Endothelial cell of umbilical vein (primary cell): ENCODE measurements at regions not wholly inside any gene's neighbourhood (a gene's known extent, or its start where the extent isn't known, plus 50 kb on each side); places are given as distances from the start of the nearest gene placed in this dataset.

Experiments
- BruUV-seq: library from RNA; stranded (reverse); fragments of 400-500 nt; replicated peaks from 2 replicates; lab custom pipeline; 2021; lab: Mats Ljungman, UMichigan
- CTCF ChIA-PET: fragments of 300-600, 350-600 bp; sonication (Branson Sonifier 250); formaldehyde crosslinking; loops from one replicate; lab custom pipeline; 2021; ENCODE audit warnings: antibody characterized with exemption, inconsistent platforms; lab: Charles Lee
- POLR2A ChIA-PET: fragments of 300-600, 350-600 bp; sonication (Branson Sonifier 250); formaldehyde crosslinking; loops from one replicate; lab custom pipeline; 2021; ENCODE audit warnings: antibody characterized with exemption, inconsistent platforms; lab: Charles Lee
- DNase-seq: peaks from one replicate; pipeline ENCODE4 v3.0.0-alpha.2; 2011; ENCODE audit warnings: low read depth, low spot score
- FAIRE-seq: peaks from 2 replicates; lab custom pipeline; 2011; peaks lifted over from hg19 to GRCh38; lab: Jason Lieb, UNC
- H2AFZ ChIP-seq: 2 replicates; pipeline ENCODE4 v1.6.0; 2012; ENCODE audit warnings: low read depth, low read length, control low read depth, inconsistent platforms
- H3K27ac ChIP-seq: 2 replicates; pipeline ENCODE4 v1.5.1; 2011; ENCODE audit warnings: low read depth, mild to moderate bottlenecking, control low read depth, low read length, moderate library complexity; ENCODE audit not compliant: insufficient read depth
- H3K27me3 ChIP-seq, 2 experiments: 2 replicates each; pipeline versions ENCODE4 v1.6.0 to v1.6.1; 2011; ENCODE audit warnings: low read length in 2 of 2, mixed read lengths in 1 of 2; ENCODE audit not compliant: control insufficient read depth in 2 of 2, insufficient read depth in 2 of 2
- H3K36me3 ChIP-seq, 2 experiments: 2 replicates in 1 of 2; 3 replicates in 1 of 2; pipeline ENCODE4 v1.5.1; 2011; ENCODE audit warnings: low read length in 2 of 2, mild to moderate bottlenecking in 1 of 2, moderate library complexity in 1 of 2; ENCODE audit not compliant: control insufficient read depth in 2 of 2, insufficient read depth in 2 of 2; ENCODE audit errors: extremely low read depth in 1 of 2
- H3K4me1 ChIP-seq: 3 replicates; pipeline ENCODE4 v1.5.1; 2011; ENCODE audit warnings: mild to moderate bottlenecking, low read length; ENCODE audit not compliant: control insufficient read depth, insufficient read depth; ENCODE audit errors: extremely low read depth
- H3K4me2 ChIP-seq: 2 replicates; pipeline ENCODE4 v1.6.1; 2011; ENCODE audit warnings: low read length, control low read depth, mixed read lengths; ENCODE audit not compliant: insufficient read depth
- H3K4me3 ChIP-seq, 3 experiments: fragments of 200-600 bp in 1 of 3; sonication (generic), shearing (Covaris generic) in 1 of 3; replicated peaks in 1 of 3; 2 replicates each; pipeline ENCODE4 v1.5.1; 2011 to 2016; ENCODE audit warnings: control low read depth in 3 of 3, low read length in 3 of 3, mild to moderate bottlenecking in 2 of 3, inconsistent platforms in 1 of 3, low read depth in 1 of 3, moderate library complexity in 1 of 3; ENCODE audit not compliant: insufficient read depth in 1 of 3
- H3K79me2 ChIP-seq: 2 replicates; pipeline ENCODE4 v1.6.0; 2012; ENCODE audit warnings: low read length, inconsistent platforms; ENCODE audit not compliant: control insufficient read depth, insufficient read depth
- H3K9ac ChIP-seq: replicated peaks from 2 replicates; pipeline ENCODE3; 2011; ENCODE audit warnings: low read length, control low read depth; ENCODE audit not compliant: insufficient read depth; ENCODE audit errors: extremely low read depth
- H3K9me1 ChIP-seq: replicated peaks from 3 replicates; pipeline ENCODE4 v1.6.0; 2011; ENCODE audit warnings: mild to moderate bottlenecking, low read length; ENCODE audit not compliant: control insufficient read depth, insufficient read depth; ENCODE audit errors: extremely low read depth
- H3K9me3 ChIP-seq: replicated peaks from 2 replicates; pipeline ENCODE4 v1.5.1; 2012; ENCODE audit warnings: low read length, inconsistent platforms; ENCODE audit not compliant: control insufficient read depth, insufficient read depth
- H4K20me1 ChIP-seq: replicated peaks from 2 replicates; pipeline ENCODE3; 2011; ENCODE audit warnings: mild to moderate bottlenecking, low read length; ENCODE audit not compliant: control insufficient read depth, insufficient read depth; ENCODE audit errors: extremely low read depth
- EZH2 ChIP-seq: IDR thresholded peaks from 2 replicates; pipeline ENCODE4 v1.6.1; 2012; ENCODE audit warnings: borderline replicate concordance, low read depth, mild to moderate bottlenecking, moderate library complexity, low read length, inconsistent platforms; ENCODE audit not compliant: severe bottlenecking
- FOS ChIP-seq: IDR thresholded peaks from 2 replicates; pipeline ENCODE4 v1.6.1; 2011; ENCODE audit warnings: mild to moderate bottlenecking, low read length, moderate library complexity, borderline replicate concordance; ENCODE audit not compliant: insufficient read depth
- GATA2 ChIP-seq: IDR thresholded peaks from 2 replicates; pipeline ENCODE4 v1.7.0; 2011; ENCODE audit warnings: low read depth, mild to moderate bottlenecking, moderate library complexity, mixed read lengths, low read length; ENCODE audit not compliant: insufficient read length, insufficient read depth
- JUN ChIP-seq: IDR thresholded peaks from 2 replicates; pipeline ENCODE4 v1.6.1; 2011; ENCODE audit warnings: borderline replicate concordance, low read depth; ENCODE audit not compliant: insufficient read length, insufficient read depth
- MAX ChIP-seq: IDR thresholded peaks from 2 replicates; pipeline ENCODE4 v1.6.1; 2011; ENCODE audit not compliant: insufficient read depth, insufficient read length
- POLR2A ChIP-seq: IDR thresholded peaks from 2 replicates; pipeline ENCODE4 v1.6.1; 2012; ENCODE audit warnings: low read depth, mild to moderate bottlenecking, control low read depth, low read length
- POLR2AphosphoS5 ChIP-seq: IDR thresholded peaks from 2 replicates; pipeline ENCODE4 v1.6.1; 2012; ENCODE audit warnings: low read depth, mild to moderate bottlenecking, control low read depth, low read length, moderate library complexity; ENCODE audit not compliant: insufficient read depth
- dilution Hi-C: fragments of 300-500 bp; cut with MboI; formaldehyde crosslinking; loops from one replicate; pipeline ENCODE4 v1.15.0; 2019; ENCODE audit warnings: low sequenced_read_pairs; ENCODE audit not compliant: extremely low pct_ligation_motif_present
- intact Hi-C: fragments of 100-400 bp; cut with micrococcal nuclease; formaldehyde crosslinking; loops from one replicate; pipeline ENCODE4 v1.10.0; 2022
- TF ChIP-seq, protein P1 (sequence below), 2 donors: IDR thresholded peaks; 1 replicate in 1 of 2; 2 replicates in 1 of 2; pipeline ENCODE4 v1.5.1; 2011; ENCODE audit warnings: low read length in 2 of 2, mild to moderate bottlenecking in 2 of 2, moderate library complexity in 2 of 2, control low read depth in 1 of 2, inconsistent platforms in 1 of 2, low read depth in 1 of 2; ENCODE audit not compliant: insufficient read depth in 1 of 2; ENCODE audit errors: extremely low read depth in 1 of 2

GRCh38 chr4:136241221-136241986 is 1290.9 kb downstream of the PCDH18 start:
- CTCF ChIA-PET, result interaction anchor here (1.3 to 1.8 kb wide), 3 partner anchors 9 to 20 kb away, joined by 3 to 5 read pairs (median 4); no protein-coding TSS in a partner anchor
- POLR2A ChIA-PET, result no interaction called here
- Histone ChIP-seq H3K4me2 (no peak overlapping the region), H4K20me1 (no peaks in the 10 kb centered on the region), H3K27me3 (no peaks in the 10 kb centered on the region), H2AFZ (no peak overlapping the region), H3K36me3 (no peaks in the 10 kb centered on the region), H3K79me2 (no peaks in the 10 kb centered on the region), H3K9me3 (no peaks in the 10 kb centered on the region), H3K27ac (no peak overlapping the region), H3K9me1 (no peaks in the 10 kb centered on the region), H3K4me3 (no peak overlapping the region), H3K4me1 (no peaks in the 10 kb centered on the region), H3K9ac (no peak overlapping the region)
- no TSS peak for BruUV-seq
- intact Hi-C loops, result no loop called here
- TF ChIP-seq MAX (no peak), POLR2AphosphoS5 (no peak), POLR2A (no peak), EZH2 (no peak), FOS (no peak), GATA2 (no peak), JUN (no peak)
- TF ChIP-seq, protein P1, sequence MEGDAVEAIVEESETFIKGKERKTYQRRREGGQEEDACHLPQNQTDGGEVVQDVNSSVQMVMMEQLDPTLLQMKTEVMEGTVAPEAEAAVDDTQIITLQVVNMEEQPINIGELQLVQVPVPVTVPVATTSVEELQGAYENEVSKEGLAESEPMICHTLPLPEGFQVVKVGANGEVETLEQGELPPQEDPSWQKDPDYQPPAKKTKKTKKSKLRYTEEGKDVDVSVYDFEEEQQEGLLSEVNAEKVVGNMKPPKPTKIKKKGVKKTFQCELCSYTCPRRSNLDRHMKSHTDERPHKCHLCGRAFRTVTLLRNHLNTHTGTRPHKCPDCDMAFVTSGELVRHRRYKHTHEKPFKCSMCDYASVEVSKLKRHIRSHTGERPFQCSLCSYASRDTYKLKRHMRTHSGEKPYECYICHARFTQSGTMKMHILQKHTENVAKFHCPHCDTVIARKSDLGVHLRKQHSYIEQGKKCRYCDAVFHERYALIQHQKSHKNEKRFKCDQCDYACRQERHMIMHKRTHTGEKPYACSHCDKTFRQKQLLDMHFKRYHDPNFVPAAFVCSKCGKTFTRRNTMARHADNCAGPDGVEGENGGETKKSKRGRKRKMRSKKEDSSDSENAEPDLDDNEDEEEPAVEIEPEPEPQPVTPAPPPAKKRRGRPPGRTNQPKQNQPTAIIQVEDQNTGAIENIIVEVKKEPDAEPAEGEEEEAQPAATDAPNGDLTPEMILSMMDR (IDR thresholded peaks at IDR 0.05; ENCODE audit: extremely low read depth in 1 of 2, insufficient read depth in 1 of 2, low read depth in 1 of 2, low read length in 2 of 2), result no peak
- dilution Hi-C loops, result no loop called here
- DNase-seq (no peak), FAIRE-seq (no peak)
